GM12878 (cell line): ENCODE measurements at regions not wholly inside any gene's neighbourhood (a gene's known extent, or its start where the extent isn't known, plus 50 kb on each side); places are given as distances from the start of the nearest gene placed in this dataset.

Experiments used
- ETV6 ChIP-seq, 2 experiments: fragments of 450-650 bp in 1 of 2; IDR thresholded peaks in 1 of 2; conservative IDR thresholded peaks in 1 of 2; 2 replicates each; pipeline ENCODE4 v1.6.1; 2014; ENCODE audit warnings: antibody characterized with exemption in 1 of 2, borderline replicate concordance in 1 of 2, low read depth in 1 of 2, mild to moderate bottlenecking in 1 of 2, moderate library complexity in 1 of 2
- HDGF ChIP-seq: fragments of 450-650 bp; IDR thresholded peaks from 2 replicates; pipeline ENCODE4 v1.6.1; 2016; ENCODE audit warnings: antibody characterized with exemption
- NR2F1 ChIP-seq: fragments of 450-650 bp; conservative IDR thresholded peaks from 2 replicates; pipeline ENCODE4 v1.6.1; 2017; ENCODE audit warnings: mild to moderate bottlenecking
- RBBP5 ChIP-seq: fragments of 200-600 bp; sonication (generic); conservative IDR thresholded peaks from 2 replicates; pipeline ENCODE4 v1.6.1; 2016
- SIN3A ChIP-seq: IDR thresholded peaks from 2 replicates; pipeline ENCODE4 v1.6.1; 2012; ENCODE audit warnings: low read depth, low read length, improper control_type of control experiment
- SUPT20H ChIP-seq: IDR thresholded peaks from 2 replicates; pipeline ENCODE4 v1.6.1; 2011; ENCODE audit warnings: low read depth, mild to moderate bottlenecking, low read length, moderate library complexity, borderline replicate concordance; ENCODE audit not compliant: control insufficient read depth
- YBX1 ChIP-seq: fragments of 450-650 bp; IDR thresholded peaks from 2 replicates; pipeline ENCODE4 v1.6.1; 2016; ENCODE audit warnings: antibody characterized with exemption
- TF ChIP-seq, protein P1 (sequence below): IDR thresholded peaks from 2 replicates; pipeline ENCODE4 v1.6.1; 2012; ENCODE audit warnings: low read depth, low read length, improper control_type of control experiment
- TF ChIP-seq, protein P2 (sequence below): IDR thresholded peaks from 2 replicates; pipeline ENCODE4 v1.6.1; 2011; ENCODE audit warnings: borderline replicate concordance, low read depth, mild to moderate bottlenecking, moderate library complexity, mixed read lengths, low read length; ENCODE audit not compliant: insufficient read depth; ENCODE audit errors: extremely low read length
- TF ChIP-seq, protein P3 (sequence below): fragments of 450-650 bp; IDR thresholded peaks from 2 replicates; pipeline ENCODE4 v1.6.1; 2018; ENCODE audit warnings: mild to moderate bottlenecking, low read depth, moderate library complexity; ENCODE audit not compliant: partially characterized antibody

DNA sequence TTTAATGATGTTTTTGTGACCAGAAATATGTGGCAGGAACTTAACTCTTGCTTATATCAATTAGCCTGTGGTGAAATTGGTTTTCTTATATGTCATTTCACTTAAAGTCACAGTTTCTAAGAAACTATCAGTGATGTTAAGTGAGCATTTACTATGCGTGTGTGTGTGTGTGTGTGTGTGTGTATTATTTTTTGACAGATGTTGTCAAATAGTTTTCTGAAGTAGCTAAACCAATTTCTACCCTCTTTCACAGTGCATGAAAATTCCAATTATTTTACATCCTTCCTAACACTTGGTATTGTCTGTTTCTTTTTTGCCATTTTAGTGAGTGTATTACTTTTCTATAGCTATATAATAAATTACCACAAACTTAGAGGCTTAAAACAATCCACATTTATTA lies 122.1 kb upstream of the CAND1 start (continued):
- TF ChIP-seq, protein P1, sequence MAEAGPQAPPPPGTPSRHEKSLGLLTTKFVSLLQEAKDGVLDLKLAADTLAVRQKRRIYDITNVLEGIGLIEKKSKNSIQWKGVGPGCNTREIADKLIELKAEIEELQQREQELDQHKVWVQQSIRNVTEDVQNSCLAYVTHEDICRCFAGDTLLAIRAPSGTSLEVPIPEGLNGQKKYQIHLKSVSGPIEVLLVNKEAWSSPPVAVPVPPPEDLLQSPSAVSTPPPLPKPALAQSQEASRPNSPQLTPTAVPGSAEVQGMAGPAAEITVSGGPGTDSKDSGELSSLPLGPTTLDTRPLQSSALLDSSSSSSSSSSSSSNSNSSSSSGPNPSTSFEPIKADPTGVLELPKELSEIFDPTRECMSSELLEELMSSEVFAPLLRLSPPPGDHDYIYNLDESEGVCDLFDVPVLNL, result no peak
- TF ChIP-seq SUPT20H (no peak), NR2F1 (no peak), RBBP5 (no peak), YBX1 (no peak), HDGF (no peak), SIN3A (no peak), ETV6 (conservative IDR thresholded peaks at IDR 0.05 in 1 of 2, IDR thresholded peaks at IDR 0.05 in 1 of 2; ENCODE audit: borderline replicate concordance in 1 of 2, low read depth in 1 of 2) (no peak)
- TF ChIP-seq, protein P2, sequence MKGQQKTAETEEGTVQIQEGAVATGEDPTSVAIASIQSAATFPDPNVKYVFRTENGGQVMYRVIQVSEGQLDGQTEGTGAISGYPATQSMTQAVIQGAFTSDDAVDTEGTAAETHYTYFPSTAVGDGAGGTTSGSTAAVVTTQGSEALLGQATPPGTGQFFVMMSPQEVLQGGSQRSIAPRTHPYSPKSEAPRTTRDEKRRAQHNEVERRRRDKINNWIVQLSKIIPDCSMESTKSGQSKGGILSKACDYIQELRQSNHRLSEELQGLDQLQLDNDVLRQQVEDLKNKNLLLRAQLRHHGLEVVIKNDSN, result no peak
- TF ChIP-seq, protein P3, sequence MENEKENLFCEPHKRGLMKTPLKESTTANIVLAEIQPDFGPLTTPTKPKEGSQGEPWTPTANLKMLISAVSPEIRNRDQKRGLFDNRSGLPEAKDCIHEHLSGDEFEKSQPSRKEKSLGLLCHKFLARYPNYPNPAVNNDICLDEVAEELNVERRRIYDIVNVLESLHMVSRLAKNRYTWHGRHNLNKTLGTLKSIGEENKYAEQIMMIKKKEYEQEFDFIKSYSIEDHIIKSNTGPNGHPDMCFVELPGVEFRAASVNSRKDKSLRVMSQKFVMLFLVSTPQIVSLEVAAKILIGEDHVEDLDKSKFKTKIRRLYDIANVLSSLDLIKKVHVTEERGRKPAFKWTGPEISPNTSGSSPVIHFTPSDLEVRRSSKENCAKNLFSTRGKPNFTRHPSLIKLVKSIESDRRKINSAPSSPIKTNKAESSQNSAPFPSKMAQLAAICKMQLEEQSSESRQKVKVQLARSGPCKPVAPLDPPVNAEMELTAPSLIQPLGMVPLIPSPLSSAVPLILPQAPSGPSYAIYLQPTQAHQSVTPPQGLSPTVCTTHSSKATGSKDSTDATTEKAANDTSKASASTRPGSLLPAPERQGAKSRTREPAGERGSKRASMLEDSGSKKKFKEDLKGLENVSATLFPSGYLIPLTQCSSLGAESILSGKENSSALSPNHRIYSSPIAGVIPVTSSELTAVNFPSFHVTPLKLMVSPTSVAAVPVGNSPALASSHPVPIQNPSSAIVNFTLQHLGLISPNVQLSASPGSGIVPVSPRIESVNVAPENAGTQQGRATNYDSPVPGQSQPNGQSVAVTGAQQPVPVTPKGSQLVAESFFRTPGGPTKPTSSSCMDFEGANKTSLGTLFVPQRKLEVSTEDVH, result no peak
